WTC11 (cell line): ENCODE measurements at regions not wholly inside any gene's neighbourhood (a gene's known extent, or its start where the extent isn't known, plus 50 kb on each side); places are given as distances from the start of the nearest gene placed in this dataset.

Experiments used
- ATAC-seq: fragments of 200-7000 bp; cut with Tn5 transposase; 2 replicates; pipeline ENCODE4 v1.10.0; 2021; ENCODE audit warnings: mild to moderate bottlenecking, moderate library complexity
- CTCF ChIA-PET: fragments of 300-600 bp; sonication (Branson Sonifier 250); formaldehyde crosslinking; loops from one replicate; lab custom pipeline; 2021; ENCODE audit warnings: antibody characterized with exemption; lab: Charles Lee
- POLR2A ChIA-PET: fragments of 350-600 bp; sonication (Branson Sonifier 250); formaldehyde crosslinking; loops from one replicate; lab custom pipeline; 2021; ENCODE audit warnings: antibody characterized with exemption; lab: Charles Lee
- DNase-seq: peaks from one replicate; pipeline ENCODE4 v3.0.0; 2021; ENCODE audit warnings: low spot score
- H3K27ac Mint-ChIP-seq: 2 replicates; pipeline ENCODE4 v1.8.0; 2021; ENCODE audit warnings: mixed read lengths
- H3K27me3 Mint-ChIP-seq: 2 replicates; pipeline ENCODE4 v1.8.0; 2021; ENCODE audit warnings: low read depth, mild to moderate bottlenecking, moderate library complexity, mixed read lengths
- H3K36me3 Mint-ChIP-seq: 2 replicates; pipeline ENCODE4 v1.8.0; 2021; ENCODE audit warnings: mixed read lengths
- H3K4me1 Mint-ChIP-seq: 2 replicates; pipeline ENCODE4 v1.8.0; 2022; ENCODE audit warnings: mixed read lengths
- H3K4me3 Mint-ChIP-seq: 2 replicates; pipeline ENCODE4 v1.8.0; 2021; ENCODE audit warnings: mild to moderate bottlenecking, moderate library complexity, mixed read lengths
- H3K9me3 Mint-ChIP-seq: 2 replicates; pipeline ENCODE4 v1.8.0; 2021; ENCODE audit warnings: mixed read lengths
- ARID4B ChIP-seq: sonication (generic); formaldehyde crosslinking; IDR thresholded peaks from 2 replicates; pipeline ENCODE4 v1.8.0; 2023; ENCODE audit warnings: missing genetic modification reagents, mild to moderate bottlenecking, borderline replicate concordance
- ATF2 ChIP-seq: sonication (generic); formaldehyde crosslinking; IDR thresholded peaks from 2 replicates; pipeline ENCODE4 v1.8.1; 2022; ENCODE audit warnings: low read depth, missing genetic modification reagents, borderline replicate concordance
- E2F1 ChIP-seq: sonication (generic); formaldehyde crosslinking; IDR thresholded peaks from 2 replicates; pipeline ENCODE4 v1.8.0; 2022; ENCODE audit warnings: mild to moderate bottlenecking, missing genetic modification reagents
- GRHL2 ChIP-seq: fragments of 250-450 bp; sonication (Bioruptor Pico); IDR thresholded peaks from 2 replicates; pipeline ENCODE4 v1.8.0; 2022; ENCODE audit warnings: mild to moderate bottlenecking, moderate library complexity; ENCODE audit not compliant: insufficient replicate concordance, severe bottlenecking
- GTF2I ChIP-seq: fragments of 250-450 bp; sonication (Bioruptor Pico); conservative IDR thresholded peaks from 2 replicates; pipeline ENCODE4 v1.4.0; 2021; ENCODE audit warnings: mild to moderate bottlenecking
- NR2C2 ChIP-seq: sonication (generic); formaldehyde crosslinking; IDR thresholded peaks from 2 replicates; pipeline ENCODE4 v1.8.0; 2022; ENCODE audit warnings: mild to moderate bottlenecking, missing genetic modification reagents
- NR3C1 ChIP-seq: sonication (generic); formaldehyde crosslinking; conservative IDR thresholded peaks from 2 replicates; pipeline ENCODE4 v1.8.1; 2023; ENCODE audit warnings: low read depth, mild to moderate bottlenecking, missing genetic modification reagents
- OVOL2 ChIP-seq: fragments of 250-450 bp; sonication (Bioruptor Pico); IDR thresholded peaks from 2 replicates; pipeline ENCODE4 v1.9.0; 2021; ENCODE audit warnings: mild to moderate bottlenecking, borderline replicate concordance
- SP1 ChIP-seq: sonication (generic); formaldehyde crosslinking; conservative IDR thresholded peaks from 2 replicates; pipeline ENCODE4 v1.8.1; 2022; ENCODE audit warnings: missing genetic modification reagents
- TF ChIP-seq, protein P1 (sequence below): sonication (generic); formaldehyde crosslinking; IDR thresholded peaks from 2 replicates; pipeline ENCODE4 v1.8.0; 2023; ENCODE audit warnings: missing genetic modification reagents
- TF ChIP-seq, protein P2 (sequence below): sonication (generic); formaldehyde crosslinking; IDR thresholded peaks from 2 replicates; pipeline ENCODE4 v1.8.1; 2022; ENCODE audit warnings: mild to moderate bottlenecking, missing genetic modification reagents, moderate library complexity, borderline replicate concordance

DNA sequence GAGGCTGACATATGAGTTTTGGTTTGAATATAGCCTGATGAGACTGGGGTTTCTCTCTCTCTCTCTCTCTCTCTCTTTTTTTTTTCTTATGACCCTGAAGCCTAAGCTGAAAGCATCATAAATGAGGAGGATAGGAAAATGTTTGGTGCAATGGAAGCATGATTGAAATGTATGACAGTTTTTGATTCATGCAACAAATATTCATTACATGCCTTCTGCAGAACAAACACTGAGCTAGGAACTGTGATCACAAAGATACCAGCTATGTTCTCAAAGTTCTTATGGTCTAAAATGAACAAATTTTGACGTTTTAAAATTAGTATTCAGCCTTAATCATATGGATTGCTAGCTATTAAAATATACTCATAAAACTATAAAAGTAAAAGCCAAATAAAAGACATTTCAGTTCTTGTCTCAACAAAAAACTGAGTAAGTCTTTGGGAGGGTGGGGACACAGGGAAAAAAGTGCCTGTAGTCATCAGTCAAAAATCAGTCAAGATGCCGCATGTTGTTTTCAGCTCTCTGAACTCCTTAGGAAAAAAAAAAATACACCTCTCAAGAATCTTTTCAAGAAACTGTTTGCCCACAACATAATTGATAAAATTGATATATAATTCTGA lies 57.2 kb downstream of the NKX6-1 start:
- DNase-seq (no peak), ATAC-seq (no peak)
- no peaks in the 10 kb centered on the region for H3K36me3 Mint-ChIP-seq
- no peaks in the 10 kb centered on the region for H3K9me3 Mint-ChIP-seq
- no peak overlapping the region for H3K27ac Mint-ChIP-seq
- CTCF ChIA-PET: interaction anchor here (2.3 kb wide), 1 partner anchor 9 kb away, joined by 25 read pairs; no protein-coding TSS in a partner anchor
- POLR2A ChIA-PET: no interaction called here
- TF ChIP-seq GTF2I (CRISPR knock-in tag): no peak
- TF ChIP-seq, protein P1, sequence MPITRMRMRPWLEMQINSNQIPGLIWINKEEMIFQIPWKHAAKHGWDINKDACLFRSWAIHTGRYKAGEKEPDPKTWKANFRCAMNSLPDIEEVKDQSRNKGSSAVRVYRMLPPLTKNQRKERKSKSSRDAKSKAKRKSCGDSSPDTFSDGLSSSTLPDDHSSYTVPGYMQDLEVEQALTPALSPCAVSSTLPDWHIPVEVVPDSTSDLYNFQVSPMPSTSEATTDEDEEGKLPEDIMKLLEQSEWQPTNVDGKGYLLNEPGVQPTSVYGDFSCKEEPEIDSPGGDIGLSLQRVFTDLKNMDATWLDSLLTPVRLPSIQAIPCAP (CRISPR knock-in tag): no peak
- TF ChIP-seq E2F1 (CRISPR knock-in tag): no peak
- no peak for TF ChIP-seq SP1 (CRISPR knock-in tag)
- TF ChIP-seq NR2C2 (CRISPR knock-in tag): no peak
- no peak for TF ChIP-seq NR3C1
- TF ChIP-seq ATF2: no peak
- TF ChIP-seq ARID4B (CRISPR knock-in tag): no peak
- TF ChIP-seq, protein P2, sequence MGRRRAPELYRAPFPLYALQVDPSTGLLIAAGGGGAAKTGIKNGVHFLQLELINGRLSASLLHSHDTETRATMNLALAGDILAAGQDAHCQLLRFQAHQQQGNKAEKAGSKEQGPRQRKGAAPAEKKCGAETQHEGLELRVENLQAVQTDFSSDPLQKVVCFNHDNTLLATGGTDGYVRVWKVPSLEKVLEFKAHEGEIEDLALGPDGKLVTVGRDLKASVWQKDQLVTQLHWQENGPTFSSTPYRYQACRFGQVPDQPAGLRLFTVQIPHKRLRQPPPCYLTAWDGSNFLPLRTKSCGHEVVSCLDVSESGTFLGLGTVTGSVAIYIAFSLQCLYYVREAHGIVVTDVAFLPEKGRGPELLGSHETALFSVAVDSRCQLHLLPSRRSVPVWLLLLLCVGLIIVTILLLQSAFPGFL: no peak
- no peak for TF ChIP-seq GRHL2 (CRISPR knock-in tag)
- no peak overlapping the region for H3K4me3 Mint-ChIP-seq
- H3K27me3 Mint-ChIP-seq: no peaks in the 10 kb centered on the region; the same call in 1 of the 2 replicates
- H3K4me1 Mint-ChIP-seq: no peaks in the 10 kb centered on the region

GRCh38 chr4:84439996-84440395 lies 59.1 kb downstream of the NKX6-1 start:
- Mint-ChIP-seq H3K4me3 (no peak overlapping the region), H3K9me3 (no peaks in the 10 kb centered on the region), H3K4me1 (no peaks in the 10 kb centered on the region), H3K27ac (no peak overlapping the region), H3K27me3 (no peaks in the 10 kb centered on the region; the same call in 1 of the 2 replicates), H3K36me3 (no peaks in the 10 kb centered on the region)
- no peak for TF ChIP-seq ARID4B (CRISPR knock-in tag)
- no peak for TF ChIP-seq OVOL2 (CRISPR knock-in tag)
- POLR2A ChIA-PET: no interaction called here
- ATAC-seq (no peak), DNase-seq (no peak)
- CTCF ChIA-PET: interaction anchor here (2.3 kb wide), 1 partner anchor 11 kb away, joined by 25 read pairs; no protein-coding TSS in a partner anchor
